ACC112 (cell line): ENCODE measurements at regions not wholly inside any gene's neighbourhood (a gene's known extent, or its start where the extent isn't known, plus 50 kb on each side); places are given as distances from the start of the nearest gene placed in this dataset.

ENCODE experiments used
- H2AFZ ChIP-seq: fragments of 200-600 bp; sonication (generic); one replicate; pipeline ENCODE4 v1.6.0; 2017; ENCODE audit warnings: antibody characterized with exemption, low read length; ENCODE audit not compliant: unreplicated experiment
- H3K27ac ChIP-seq: fragments of 200-600 bp; sonication (generic); 2 replicates; pipeline ENCODE4 v1.5.1; 2014; ENCODE audit warnings: low read depth, mild to moderate bottlenecking, antibody characterized with exemption, low read length, moderate library complexity
- H3K27me3 ChIP-seq: fragments of 200-600 bp; sonication (generic); 2 replicates; pipeline ENCODE4 v1.6.1; 2014; ENCODE audit warnings: mild to moderate bottlenecking, antibody characterized with exemption, low read length, moderate library complexity, mixed read lengths; ENCODE audit not compliant: insufficient read depth
- H3K36me3 ChIP-seq: fragments of 200-600 bp; sonication (generic); 2 replicates; pipeline ENCODE4 v1.6.1; 2016; ENCODE audit warnings: mild to moderate bottlenecking, antibody characterized with exemption, low read length, moderate library complexity, mixed read lengths; ENCODE audit not compliant: insufficient read depth
- H3K4me1 ChIP-seq: fragments of 200-600 bp; sonication (generic); one replicate; pipeline ENCODE4 v1.6.1; 2016; ENCODE audit warnings: low read length, mixed read lengths; ENCODE audit not compliant: insufficient read depth, unreplicated experiment, control insufficient read depth
- H3K4me3 ChIP-seq: fragments of 200-600 bp; sonication (generic); 2 replicates; pipeline ENCODE4 v1.5.1; 2014; ENCODE audit warnings: mild to moderate bottlenecking, low read depth, low read length
- H3K79me2 ChIP-seq: fragments of 200-600 bp; sonication (generic); one replicate; pipeline ENCODE4 v1.6.0; 2016; ENCODE audit warnings: low read length; ENCODE audit not compliant: control insufficient read depth, unreplicated experiment, insufficient read depth

- no peak overlapping the region for H2AFZ ChIP-seq
- H3K27ac ChIP-seq, result no peak overlapping the region
- H3K4me1 ChIP-seq, result no peaks in the 10 kb centered on the region
- no peaks in the 10 kb centered on the region for H3K36me3 ChIP-seq
- no peak overlapping the region for H3K4me3 ChIP-seq
- peaks cover 14% of the 10 kb centered on the region for H3K27me3 ChIP-seq
- H3K79me2 ChIP-seq, result no peaks in the 10 kb centered on the region
Measured at GRCh38 chr15:98382139-98382538, 266.2 kb upstream of the IGF1R start.

- Histone ChIP-seq H3K4me3 (no peak overlapping the region), H2AFZ (no peak overlapping the region), H3K27me3 (peaks cover 14% of the 10 kb centered on the region), H3K27ac (no peak overlapping the region), H3K36me3 (no peaks in the 10 kb centered on the region), H3K4me1 (no peaks in the 10 kb centered on the region), H3K79me2 (no peaks in the 10 kb centered on the region)
Measured at GRCh38 chr15:98383571-98383970, 264.8 kb upstream of the IGF1R start.

GRCh38 chr15:98384328-98385029 is 263.9 kb upstream of the IGF1R start:
- no peak overlapping the region for H2AFZ ChIP-seq
- H3K4me1 ChIP-seq, result no peaks in the 10 kb centered on the region
- no peaks in the 10 kb centered on the region for H3K36me3 ChIP-seq
- H3K79me2 ChIP-seq, result no peaks in the 10 kb centered on the region
- H3K27me3 ChIP-seq, result peaks cover 14% of the 10 kb centered on the region
- no peak overlapping the region for H3K27ac ChIP-seq
- H3K4me3 ChIP-seq, result no peak overlapping the region

GRCh38 chr15:98385752-98386381 is 262.5 kb upstream of the IGF1R start:
- no peak overlapping the region for H2AFZ ChIP-seq
- H3K79me2 ChIP-seq, result no peaks in the 10 kb centered on the region
- H3K4me3 ChIP-seq, result no peak overlapping the region
- peaks cover 14% of the 10 kb centered on the region for H3K27me3 ChIP-seq
- no peak overlapping the region for H3K27ac ChIP-seq
- no peaks in the 10 kb centered on the region for H3K4me1 ChIP-seq
- H3K36me3 ChIP-seq, result no peaks in the 10 kb centered on the region

- no peak overlapping the region for H2AFZ ChIP-seq
- no peak overlapping the region for H3K4me3 ChIP-seq
- peaks cover 14% of the 10 kb centered on the region for H3K27me3 ChIP-seq
- H3K79me2 ChIP-seq, result no peaks in the 10 kb centered on the region
- no peaks in the 10 kb centered on the region for H3K36me3 ChIP-seq
- no peak overlapping the region for H3K27ac ChIP-seq
- no peaks in the 10 kb centered on the region for H3K4me1 ChIP-seq
Measured at GRCh38 chr15:98386561-98386960, 261.8 kb upstream of the IGF1R start.

- Histone ChIP-seq H3K27ac (no peak overlapping the region), H3K4me1 (no peaks in the 10 kb centered on the region), H2AFZ (no peak overlapping the region), H3K36me3 (no peaks in the 10 kb centered on the region), H3K79me2 (no peaks in the 10 kb centered on the region), H3K4me3 (no peak overlapping the region), H3K27me3 (peaks cover 14% of the 10 kb centered on the region)
Measured at GRCh38 chr15:98387866-98388265, 260.5 kb upstream of the IGF1R start.

GRCh38 chr15:98390946-98391530 is 257.3 kb upstream of the IGF1R start:
- Histone ChIP-seq H3K27ac (no peak overlapping the region), H3K27me3 (peaks cover 8% of the 10 kb centered on the region; the same call in 1 of the 2 replicates), H2AFZ (no peak overlapping the region), H3K4me3 (no peak overlapping the region), H3K36me3 (no peaks in the 10 kb centered on the region), H3K4me1 (no peaks in the 10 kb centered on the region), H3K79me2 (no peaks in the 10 kb centered on the region)

GRCh38 chr15:98391568-98391967 is 256.8 kb upstream of the IGF1R start:
- no peaks in the 10 kb centered on the region for H3K36me3 ChIP-seq
- no peak overlapping the region for H3K27ac ChIP-seq
- H3K4me3 ChIP-seq, result no peak overlapping the region
- H3K27me3 ChIP-seq, result peaks cover 6% of the 10 kb centered on the region; the same call in 1 of the 2 replicates
- no peak overlapping the region for H2AFZ ChIP-seq
- no peaks in the 10 kb centered on the region for H3K79me2 ChIP-seq
- H3K4me1 ChIP-seq, result no peaks in the 10 kb centered on the region

GRCh38 chr15:98393471-98393870 is 254.9 kb upstream of the IGF1R start:
- no peaks in the 10 kb centered on the region for H3K4me1 ChIP-seq
- no peak overlapping the region for H3K27ac ChIP-seq
- H2AFZ ChIP-seq, result no peak overlapping the region
- no peak overlapping the region for H3K4me3 ChIP-seq
- H3K36me3 ChIP-seq, result no peaks in the 10 kb centered on the region
- H3K27me3 ChIP-seq, result peaks cover 8% of the 10 kb centered on the region
- no peaks in the 10 kb centered on the region for H3K79me2 ChIP-seq

GRCh38 chr15:98394546-98394945 is 253.8 kb upstream of the IGF1R start:
- Histone ChIP-seq H3K36me3 (no peaks in the 10 kb centered on the region), H3K79me2 (no peaks in the 10 kb centered on the region), H3K4me3 (no peak overlapping the region), H3K27ac (no peak overlapping the region), H3K27me3 (peaks cover 8% of the 10 kb centered on the region), H3K4me1 (no peaks in the 10 kb centered on the region), H2AFZ (no peak overlapping the region)
